Kidney epithelial cell (primary cell): ENCODE measurements at regions not wholly inside any gene's neighbourhood (a gene's known extent, or its start where the extent isn't known, plus 50 kb on each side); places are given as distances from the start of the nearest gene placed in this dataset.
"Not testable (repeated sequence)": the region's sequence is repeated elsewhere in the genome, so short reads cannot be mapped to it uniquely, and the experiment has no call there.

Experiments
- DNase-seq: peaks from one replicate; pipeline ENCODE4 v3.0.0-alpha.2; 2010; ENCODE audit warnings: low read depth
- H3K27me3 ChIP-seq: 2 replicates; pipeline ENCODE4 v1.6.0; 2011; ENCODE audit warnings: low read length; ENCODE audit not compliant: control insufficient read depth, insufficient read depth
- H3K36me3 ChIP-seq: 2 replicates; pipeline ENCODE4 v1.5.1; 2011; ENCODE audit warnings: low read length; ENCODE audit not compliant: control insufficient read depth, insufficient read depth
- H3K4me3 ChIP-seq: 2 replicates; pipeline ENCODE4 v1.5.1; 2011; ENCODE audit warnings: low read depth, mild to moderate bottlenecking, control low read depth, low read length
- TF ChIP-seq, protein P1 (sequence below): IDR thresholded peaks from 2 replicates; pipeline ENCODE4 v1.5.1; 2011; ENCODE audit warnings: mild to moderate bottlenecking, moderate library complexity, low read length, control low read depth, inconsistent platforms; ENCODE audit not compliant: insufficient read depth, poor library complexity, severe bottlenecking

- no peak for DNase-seq
- TF ChIP-seq, protein P1, sequence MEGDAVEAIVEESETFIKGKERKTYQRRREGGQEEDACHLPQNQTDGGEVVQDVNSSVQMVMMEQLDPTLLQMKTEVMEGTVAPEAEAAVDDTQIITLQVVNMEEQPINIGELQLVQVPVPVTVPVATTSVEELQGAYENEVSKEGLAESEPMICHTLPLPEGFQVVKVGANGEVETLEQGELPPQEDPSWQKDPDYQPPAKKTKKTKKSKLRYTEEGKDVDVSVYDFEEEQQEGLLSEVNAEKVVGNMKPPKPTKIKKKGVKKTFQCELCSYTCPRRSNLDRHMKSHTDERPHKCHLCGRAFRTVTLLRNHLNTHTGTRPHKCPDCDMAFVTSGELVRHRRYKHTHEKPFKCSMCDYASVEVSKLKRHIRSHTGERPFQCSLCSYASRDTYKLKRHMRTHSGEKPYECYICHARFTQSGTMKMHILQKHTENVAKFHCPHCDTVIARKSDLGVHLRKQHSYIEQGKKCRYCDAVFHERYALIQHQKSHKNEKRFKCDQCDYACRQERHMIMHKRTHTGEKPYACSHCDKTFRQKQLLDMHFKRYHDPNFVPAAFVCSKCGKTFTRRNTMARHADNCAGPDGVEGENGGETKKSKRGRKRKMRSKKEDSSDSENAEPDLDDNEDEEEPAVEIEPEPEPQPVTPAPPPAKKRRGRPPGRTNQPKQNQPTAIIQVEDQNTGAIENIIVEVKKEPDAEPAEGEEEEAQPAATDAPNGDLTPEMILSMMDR, result no peak
Measured at GRCh38 chr4:122988696-122989095, 66.3 kb upstream of the NUDT6 start.

DNA sequence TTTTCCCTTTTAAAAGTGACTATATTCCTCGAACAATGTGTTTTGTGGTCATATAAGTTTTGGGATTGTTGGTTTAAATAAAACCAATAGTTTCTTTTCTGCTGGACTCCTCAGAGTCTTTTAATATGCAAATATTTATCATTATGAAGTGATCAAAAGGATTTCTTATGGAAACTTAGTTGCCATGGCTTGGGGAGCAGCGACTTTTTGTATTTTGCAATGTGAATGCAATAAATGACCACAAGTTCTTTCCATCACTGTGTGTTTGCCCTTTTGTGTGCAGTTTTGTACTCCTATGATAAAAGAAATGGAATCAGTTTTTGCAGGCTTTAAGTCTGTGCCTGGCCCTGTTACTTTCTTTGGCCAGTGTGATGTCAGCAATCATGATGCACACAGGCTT, 68.5 kb upstream of the NUDT6 start:
- Histone ChIP-seq H3K36me3 (no peaks in the 10 kb centered on the region), H3K4me3 (no peak overlapping the region), H3K27me3 (no peaks in the 10 kb centered on the region)
- TF ChIP-seq, protein P1, result no peak
- no peak for DNase-seq

More at GRCh38 chr4:122988696-122989095, 66.3 kb upstream of the NUDT6 start:
- Histone ChIP-seq H3K36me3 (no peaks in the 10 kb centered on the region), H3K4me3 (no peak overlapping the region), H3K27me3 (no peaks in the 10 kb centered on the region)

DNA sequence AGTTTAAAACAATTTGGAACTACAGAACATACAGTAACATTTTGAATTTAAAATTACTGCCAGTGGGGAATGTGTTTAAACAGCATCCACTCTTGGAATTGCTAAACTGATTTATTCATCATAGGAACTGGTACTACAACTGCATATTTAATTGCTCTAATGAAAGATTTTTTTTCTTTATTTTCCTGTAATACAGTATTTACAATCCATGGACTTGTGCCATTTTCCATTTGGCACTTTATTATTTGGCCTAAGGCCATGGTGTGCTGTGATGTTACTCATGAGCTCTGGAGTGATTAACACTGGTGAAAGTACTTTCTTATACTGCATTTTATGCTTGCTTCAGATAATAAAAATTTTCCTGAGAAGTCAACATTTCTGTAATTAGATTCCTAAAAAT, 69.7 kb upstream of the NUDT6 start:
- no peaks in the 10 kb centered on the region for H3K27me3 ChIP-seq
- DNase-seq, result no peak
- TF ChIP-seq, protein P1, result no peak
- H3K36me3 ChIP-seq, result no peaks in the 10 kb centered on the region
- H3K4me3 ChIP-seq, result no peak overlapping the region

DNA sequence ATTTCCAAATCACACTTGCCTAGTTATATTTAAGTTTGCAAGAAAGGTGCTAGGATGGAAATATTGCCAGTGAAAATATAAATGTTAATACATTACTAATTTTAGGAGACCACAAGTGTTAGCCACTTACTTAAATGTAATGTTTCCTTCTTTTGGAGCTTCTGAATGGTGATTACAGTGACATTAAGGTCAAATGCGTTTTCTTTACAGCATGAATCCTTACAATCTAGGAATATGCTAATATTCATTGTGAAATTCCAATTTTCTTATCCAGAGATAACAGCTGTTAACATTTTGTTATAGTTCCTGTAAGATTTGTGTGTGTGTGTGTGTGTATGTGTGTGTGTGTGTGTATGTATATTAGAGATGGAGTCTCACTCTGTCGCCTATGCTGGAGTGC, 70.2 kb upstream of the NUDT6 start:
- no peaks in the 10 kb centered on the region for H3K36me3 ChIP-seq
- TF ChIP-seq, protein P1, result no peak
- no peak for DNase-seq
- H3K27me3 ChIP-seq, result no peaks in the 10 kb centered on the region
- no peak overlapping the region for H3K4me3 ChIP-seq

GRCh38 chr4:122996350-122996749, 74.0 kb upstream of the NUDT6 start:
- TF ChIP-seq, protein P1, result no peak
- DNase-seq, result no peak
- Histone ChIP-seq H3K4me3 (no peak overlapping the region), H3K27me3 (no peaks in the 10 kb centered on the region), H3K36me3 (no peaks in the 10 kb centered on the region)

GRCh38 chr4:122997463-122998101, 75.2 kb upstream of the NUDT6 start:
- Histone ChIP-seq H3K36me3 (no peaks in the 10 kb centered on the region), H3K4me3 (no peak overlapping the region), H3K27me3 (no peaks in the 10 kb centered on the region)
- TF ChIP-seq, protein P1, result no peak
- no peak for DNase-seq

- not testable (repeated sequence) for DNase-seq, H3K36me3 ChIP-seq, H3K4me3 ChIP-seq, H3K27me3 ChIP-seq
Measured at GRCh38 chr4:123004079-123004478, 81.7 kb upstream of the NUDT6 start.

DNA sequence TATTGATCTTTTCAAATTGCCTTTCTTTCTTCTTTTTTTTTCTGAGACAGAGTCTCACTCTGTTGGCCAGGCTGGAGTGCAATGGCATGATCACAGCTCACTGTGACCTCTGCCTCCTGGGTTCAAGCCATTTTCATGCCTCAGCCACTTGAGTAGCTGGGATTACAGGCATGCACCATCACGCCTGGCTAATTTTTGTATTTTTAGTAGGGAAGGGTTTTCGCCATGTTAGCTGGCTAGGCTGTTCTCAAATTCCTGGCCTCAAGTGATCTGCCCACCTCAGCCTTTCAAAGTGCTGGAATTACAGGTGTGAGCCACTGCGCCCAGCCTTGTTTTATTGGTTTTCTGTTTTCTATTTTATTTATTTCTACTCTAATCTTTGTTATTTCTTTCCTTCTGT, 82.7 kb upstream of the NUDT6 start:
- H3K4me3 ChIP-seq, DNase-seq, H3K36me3 ChIP-seq, H3K27me3 ChIP-seq: not testable (repeated sequence)
